IMR-90 (cell line): ENCODE measurements at regions not wholly inside any gene's neighbourhood (a gene's known extent, or its start where the extent isn't known, plus 50 kb on each side); places are given as distances from the start of the nearest gene placed in this dataset.

Experiments
- ATAC-seq: fragments of 200-7000 bp; cut with Tn5 transposase; 2 replicates; pipeline ENCODE4 v1.9.1; 2020; ENCODE audit warnings: low read depth, mild to moderate bottlenecking, moderate library complexity
- BruUV-seq: library from RNA; stranded (reverse); fragments of 400-500 nt; replicated peaks from 2 replicates; lab custom pipeline; 2021; lab: Mats Ljungman, UMichigan
- CTCF ChIA-PET: fragments of 300-600 bp; formaldehyde crosslinking; extraction: SDS; loops from one replicate; lab custom pipeline; 2021; ENCODE audit warnings: antibody characterized with exemption; lab: Yijun Ruan, JAX
- POLR2A ChIA-PET: fragments of 300-600 bp; sonication (Branson Sonifier 250); formaldehyde crosslinking; loops from one replicate; lab custom pipeline; 2022; ENCODE audit warnings: antibody characterized with exemption; ENCODE audit not compliant: unreplicated experiment; lab: Charles Lee
- DNase-seq: peaks from one replicate; pipeline ENCODE4 v3.0.0; 2013
- H2AFZ ChIP-seq: replicated peaks from 2 replicates; pipeline ENCODE3; 2013; ENCODE audit warnings: low read length, mild to moderate bottlenecking; ENCODE audit not compliant: poor library complexity
- H2AK5ac ChIP-seq: 2 replicates; pipeline ENCODE4 v1.6.1; 2013; ENCODE audit warnings: low read depth, low read length, inconsistent platforms
- H2AK9ac ChIP-seq: replicated peaks from 2 replicates; pipeline ENCODE3; 2013; ENCODE audit warnings: mild to moderate bottlenecking, low read depth, low read length, moderate library complexity; ENCODE audit not compliant: poor library complexity
- H2BK120ac ChIP-seq: 2 replicates; pipeline ENCODE4 v1.6.1; 2013; ENCODE audit warnings: low read depth, low read length, inconsistent platforms
- H2BK15ac ChIP-seq: 3 replicates; pipeline ENCODE4 v1.6.1; 2013; ENCODE audit warnings: low read depth, low read length, inconsistent platforms
- H2BK20ac ChIP-seq: 2 replicates; pipeline ENCODE4 v1.6.1; 2013; ENCODE audit warnings: low read depth, mild to moderate bottlenecking, inconsistent platforms, low read length, moderate library complexity
- H2BK5ac ChIP-seq: 2 replicates; pipeline ENCODE4 v1.6.1; 2013; ENCODE audit warnings: mild to moderate bottlenecking, low read depth, low read length, inconsistent platforms; ENCODE audit not compliant: poor library complexity, severe bottlenecking
- H3K14ac ChIP-seq: replicated peaks from 2 replicates; pipeline ENCODE4 v1.6.1; 2013; ENCODE audit warnings: low read depth, low read length, inconsistent platforms
- H3K18ac ChIP-seq: 2 replicates; pipeline ENCODE4 v1.6.1; 2013; ENCODE audit warnings: low read depth, low read length, control low read depth
- H3K23ac ChIP-seq: 2 replicates; pipeline ENCODE4 v1.6.1; 2013; ENCODE audit warnings: low read depth, low read length, inconsistent platforms
- H3K27ac ChIP-seq: 2 replicates; pipeline ENCODE4 v1.5.1; 2013; ENCODE audit warnings: mild to moderate bottlenecking, control low read depth, low read length; ENCODE audit not compliant: insufficient read depth
- H3K27me3 ChIP-seq: 2 replicates; pipeline ENCODE4 v1.6.1; 2013; ENCODE audit warnings: low read length; ENCODE audit not compliant: control insufficient read depth, insufficient read depth
- H3K36me3 ChIP-seq: 2 replicates; pipeline ENCODE4 v1.6.1; 2013; ENCODE audit warnings: low read length, mixed read lengths; ENCODE audit not compliant: control insufficient read depth, insufficient read depth
- H3K4ac ChIP-seq: 2 replicates; pipeline ENCODE4 v1.6.1; 2013; ENCODE audit warnings: low read depth, low read length, inconsistent platforms
- H3K4me1 ChIP-seq: 2 replicates; pipeline ENCODE4 v1.6.1; 2013; ENCODE audit warnings: low read length, mixed read lengths; ENCODE audit not compliant: control insufficient read depth, insufficient read depth
- H3K4me2 ChIP-seq: 2 replicates; pipeline ENCODE4 v1.6.1; 2013; ENCODE audit warnings: low read depth, mild to moderate bottlenecking, control low read depth, low read length, moderate library complexity
- H3K4me3 ChIP-seq: 2 replicates; pipeline ENCODE4 v1.5.1; 2013; ENCODE audit warnings: low read depth, mild to moderate bottlenecking, control low read depth, low read length, moderate library complexity; ENCODE audit not compliant: insufficient read depth
- H3K56ac ChIP-seq: 2 replicates; pipeline ENCODE4 v1.6.1; 2013; ENCODE audit warnings: low read length, inconsistent platforms; ENCODE audit not compliant: insufficient read depth; ENCODE audit errors: extremely low read depth
- H3K79me1 ChIP-seq, 2 experiments: 2 replicates each; pipeline ENCODE4 v1.6.1; 2013; ENCODE audit warnings: low read length in 2 of 2, inconsistent platforms in 1 of 2, low read depth in 1 of 2
- H3K9ac ChIP-seq: 2 replicates; pipeline ENCODE4 v1.6.1; 2013; ENCODE audit warnings: low read depth, low read length, control low read depth
- H3K9me1 ChIP-seq: 2 replicates; pipeline ENCODE4 v1.6.1; 2013; ENCODE audit warnings: low read length, inconsistent platforms; ENCODE audit not compliant: insufficient read depth
- H3K9me3 ChIP-seq: 2 replicates; pipeline ENCODE4 v1.6.1; 2013; ENCODE audit warnings: low read length; ENCODE audit not compliant: control insufficient read depth, insufficient read depth
- H4K20me1 ChIP-seq: 2 replicates; pipeline ENCODE4 v1.6.1; 2013; ENCODE audit warnings: low read length, inconsistent platforms; ENCODE audit not compliant: insufficient read depth
- H4K5ac ChIP-seq: 2 replicates; pipeline ENCODE4 v1.6.1; 2013; ENCODE audit warnings: mild to moderate bottlenecking, low read depth, low read length, control low read depth
- H4K8ac ChIP-seq, 2 experiments: 2 replicates each; pipeline ENCODE4 v1.6.1; 2013; ENCODE audit warnings: low read depth in 2 of 2, low read length in 2 of 2, control low read depth in 1 of 2, inconsistent platforms in 1 of 2
- H4K91ac ChIP-seq: 2 replicates; pipeline ENCODE4 v1.6.1; 2013; ENCODE audit warnings: low read depth, low read length, inconsistent platforms; ENCODE audit not compliant: insufficient read depth
- BHLHE40 ChIP-seq: fragments of 150-350 bp; IDR thresholded peaks from 2 replicates; pipeline ENCODE4 v1.6.1; 2016; ENCODE audit warnings: mild to moderate bottlenecking, low read depth, low read length
- CEBPB ChIP-seq: IDR thresholded peaks from 2 replicates; pipeline ENCODE4 v1.6.1; 2012; ENCODE audit warnings: low read depth, low read length, improper control_type of control experiment
- CHD1 ChIP-seq: IDR thresholded peaks from 2 replicates; pipeline ENCODE4 v1.6.1; 2012; ENCODE audit warnings: low read depth, low read length, improper control_type of control experiment
- ELK1 ChIP-seq: fragments of 150-350 bp; IDR thresholded peaks from 2 replicates; pipeline ENCODE4 v1.6.1; 2016; ENCODE audit warnings: low read depth, mild to moderate bottlenecking, low read length, moderate library complexity, borderline replicate concordance
- FOS ChIP-seq: fragments of 150-350 bp; IDR thresholded peaks from 2 replicates; pipeline ENCODE4 v1.6.1; 2016; ENCODE audit warnings: low read depth, low read length
- MAZ ChIP-seq: IDR thresholded peaks from 2 replicates; pipeline ENCODE4 v1.6.1; 2012; ENCODE audit warnings: low read depth, mild to moderate bottlenecking, low read length, improper control_type of control experiment, moderate library complexity, borderline replicate concordance
- MXI1 ChIP-seq: IDR thresholded peaks from 2 replicates; pipeline ENCODE4 v1.6.1; 2012; ENCODE audit warnings: low read depth, mild to moderate bottlenecking, low read length, moderate library complexity, borderline replicate concordance
- NFE2L2 ChIP-seq: fragments of 150-350 bp; IDR thresholded peaks from 2 replicates; pipeline ENCODE4 v1.6.1; 2016; ENCODE audit warnings: low read depth, mild to moderate bottlenecking, low read length
- POLR2A ChIP-seq: IDR thresholded peaks from 2 replicates; pipeline ENCODE4 v1.6.1; 2012; ENCODE audit warnings: mild to moderate bottlenecking, low read depth, low read length
- RAD21 ChIP-seq: IDR thresholded peaks from 2 replicates; pipeline ENCODE4 v1.6.1; 2012; ENCODE audit warnings: low read length, improper control_type of control experiment
- RCOR1 ChIP-seq: IDR thresholded peaks from 2 replicates; pipeline ENCODE4 v1.6.1; 2012; ENCODE audit warnings: mild to moderate bottlenecking, low read length, improper control_type of control experiment; ENCODE audit not compliant: insufficient replicate concordance
- RFX5 ChIP-seq: IDR thresholded peaks from 2 replicates; pipeline ENCODE4 v1.8.0; 2012; ENCODE audit warnings: low read depth, mild to moderate bottlenecking, low read length, moderate library complexity
- SMC3 ChIP-seq: fragments of 150-350 bp; IDR thresholded peaks from 2 replicates; pipeline ENCODE4 v1.6.1; 2016; ENCODE audit warnings: low read depth, mild to moderate bottlenecking, antibody characterized with exemption, low read length, moderate library complexity
- WGBS, 2 experiments: methylation state at CpG; one replicate each; pipeline versions ENCODE4 v1.1.5 to v1.1.7; 2013; ENCODE audit warnings: missing lambda C conversion rate in 2 of 2; ENCODE audit not compliant: insufficient read length in 1 of 2; ENCODE audit errors: extremely low coverage in 2 of 2; 5-methylcytosine and 5-hydroxymethylcytosine counted together
- dilution Hi-C: fragments of 300-500 bp; cut with HindIII; formaldehyde crosslinking; loops from one replicate; pipeline ENCODE4 v1.14.3; 2018; ENCODE audit warnings: low sequenced_read_pairs; ENCODE audit not compliant: unreplicated experiment
- in situ Hi-C: fragments of 300-500 bp; cut with MboI; formaldehyde crosslinking; loops from 3 replicates; pipeline ENCODE4 v1.14.3; 2019; ENCODE audit warnings: low sequenced_read_pairs, inconsistent platforms, mixed read lengths
- intact Hi-C: fragments of 100-400 bp; cut with micrococcal nuclease; formaldehyde crosslinking; loops from 2 replicates; pipeline ENCODE4 v1.10.0; 2022

GRCh38 chr6:14366872-14367271, 249.3 kb downstream of the CD83 start:
- BruUV-seq, result no TSS peak
- no peak overlapping the region for H3K23ac ChIP-seq
- H2BK20ac ChIP-seq, result no peak overlapping the region
- ChIA-PET CTCF (no interaction called here), POLR2A (no interaction called here)
- H4K20me1 ChIP-seq, result no peaks in the 10 kb centered on the region
- no peaks in the 10 kb centered on the region for H3K79me1 ChIP-seq
- H2AK9ac ChIP-seq, result no peak overlapping the region
- H3K27ac ChIP-seq, result no peak overlapping the region
- no peak overlapping the region for H4K5ac ChIP-seq
- DNase-seq (no peak), ATAC-seq (no peak)
- H2AK5ac ChIP-seq, result no peak overlapping the region
- dilution Hi-C loops, result no loop called here
- no peak overlapping the region for H3K9ac ChIP-seq
- no peaks in the 10 kb centered on the region for H3K9me3 ChIP-seq
- intact Hi-C loops, result no loop called here
- H4K8ac ChIP-seq, result no peak overlapping the region
- H2BK5ac ChIP-seq, result no peak overlapping the region
- H3K36me3 ChIP-seq, result no peaks in the 10 kb centered on the region
- no peaks in the 10 kb centered on the region for H3K9me1 ChIP-seq
- H3K56ac ChIP-seq, result no peak overlapping the region
- in situ Hi-C loops, result no loop called here
- TF ChIP-seq RAD21 (no peak), RFX5 (no peak), ELK1 (no peak), BHLHE40 (no peak), MXI1 (no peak), NFE2L2 (no peak), MAZ (no peak), FOS (no peak), POLR2A (no peak), RCOR1 (no peak), CHD1 (no peak), SMC3 (no peak), CEBPB (no peak)
- H3K4ac ChIP-seq, result no peak overlapping the region
- no peak overlapping the region for H2BK120ac ChIP-seq
- no peak overlapping the region for H3K14ac ChIP-seq
- no peak overlapping the region for H2BK15ac ChIP-seq
- H3K4me1 ChIP-seq, result peaks cover 3% of the 10 kb centered on the region
- no peak overlapping the region for H4K91ac ChIP-seq
- H3K27me3 ChIP-seq, result peaks cover 22% of the 10 kb centered on the region
- H3K4me2 ChIP-seq, result no peak overlapping the region
- no peak overlapping the region for H3K4me3 ChIP-seq
- H2AFZ ChIP-seq, result no peak overlapping the region
- no peak overlapping the region for H3K18ac ChIP-seq
- 60% methylated on average over 1 of the region's 4 CpGs; no CpG with 5 or more reads in 1 of the 2 experiments for WGBS, 2 experiments
